ENCODE measurements at regions not wholly inside any gene's neighbourhood (a gene's known extent, or its start where the extent isn't known, plus 50 kb on each side); places are given as distances from the start of the nearest gene placed in this dataset.
"Not testable (repeated sequence)": the region's sequence is repeated elsewhere in the genome, so short reads cannot be mapped to it uniquely, and the experiment has no call there.

DNA sequence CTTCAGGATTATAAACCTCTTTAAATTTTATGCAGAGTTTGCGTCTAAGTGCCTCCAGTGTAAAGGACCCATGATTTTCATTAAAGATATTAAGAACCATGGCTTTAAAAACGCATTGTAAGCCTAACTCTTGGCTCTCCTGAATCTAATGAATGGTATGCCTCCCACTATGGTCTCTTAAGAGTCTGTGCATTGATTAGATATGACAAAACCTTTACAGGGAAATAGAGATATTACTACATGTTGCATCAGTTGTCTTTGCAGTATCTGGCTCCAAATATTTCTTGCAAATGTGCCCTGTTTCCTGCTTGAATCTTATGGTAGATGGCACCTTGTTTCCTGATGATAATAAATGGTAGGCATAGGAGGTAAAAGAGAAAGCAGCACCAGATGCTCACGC, 189.3 kb upstream of the FSHR start:
- TF ChIP-seq, protein P1, sequence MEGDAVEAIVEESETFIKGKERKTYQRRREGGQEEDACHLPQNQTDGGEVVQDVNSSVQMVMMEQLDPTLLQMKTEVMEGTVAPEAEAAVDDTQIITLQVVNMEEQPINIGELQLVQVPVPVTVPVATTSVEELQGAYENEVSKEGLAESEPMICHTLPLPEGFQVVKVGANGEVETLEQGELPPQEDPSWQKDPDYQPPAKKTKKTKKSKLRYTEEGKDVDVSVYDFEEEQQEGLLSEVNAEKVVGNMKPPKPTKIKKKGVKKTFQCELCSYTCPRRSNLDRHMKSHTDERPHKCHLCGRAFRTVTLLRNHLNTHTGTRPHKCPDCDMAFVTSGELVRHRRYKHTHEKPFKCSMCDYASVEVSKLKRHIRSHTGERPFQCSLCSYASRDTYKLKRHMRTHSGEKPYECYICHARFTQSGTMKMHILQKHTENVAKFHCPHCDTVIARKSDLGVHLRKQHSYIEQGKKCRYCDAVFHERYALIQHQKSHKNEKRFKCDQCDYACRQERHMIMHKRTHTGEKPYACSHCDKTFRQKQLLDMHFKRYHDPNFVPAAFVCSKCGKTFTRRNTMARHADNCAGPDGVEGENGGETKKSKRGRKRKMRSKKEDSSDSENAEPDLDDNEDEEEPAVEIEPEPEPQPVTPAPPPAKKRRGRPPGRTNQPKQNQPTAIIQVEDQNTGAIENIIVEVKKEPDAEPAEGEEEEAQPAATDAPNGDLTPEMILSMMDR (IDR thresholded peaks at IDR 0.05; ENCODE audit: insufficient read depth, low read length): no peak
- no peak for DNase-seq (ENCODE audit: low read depth)
- no peak overlapping the region for H3K4me3 ChIP-seq (ENCODE audit: low read depth, low read length)

DNA sequence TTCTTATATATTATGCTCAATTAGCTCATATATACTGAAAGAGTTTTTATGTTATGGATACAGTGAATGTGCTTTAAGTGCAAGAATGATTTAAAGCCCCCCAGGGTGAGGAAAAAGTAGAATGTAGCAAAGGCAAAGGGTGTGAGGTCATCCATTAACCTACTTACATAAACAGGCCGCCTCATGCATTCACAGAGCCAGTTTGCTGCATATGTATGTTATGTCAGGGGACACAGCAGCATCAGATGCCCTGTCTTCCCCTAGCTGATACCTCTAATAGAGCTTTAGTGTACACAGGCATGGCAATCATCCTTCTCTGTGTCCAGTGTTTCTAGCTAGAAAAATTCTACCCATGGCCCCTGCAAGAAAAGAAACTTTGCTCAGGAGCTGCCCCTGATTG, 187.8 kb upstream of the FSHR start:
- TF ChIP-seq, protein P1 (IDR thresholded peaks at IDR 0.05; ENCODE audit: insufficient read depth, low read length): no peak
- no peak for DNase-seq (ENCODE audit: low read depth)
- no peak overlapping the region for H3K4me3 ChIP-seq (ENCODE audit: low read depth, low read length)

DNA sequence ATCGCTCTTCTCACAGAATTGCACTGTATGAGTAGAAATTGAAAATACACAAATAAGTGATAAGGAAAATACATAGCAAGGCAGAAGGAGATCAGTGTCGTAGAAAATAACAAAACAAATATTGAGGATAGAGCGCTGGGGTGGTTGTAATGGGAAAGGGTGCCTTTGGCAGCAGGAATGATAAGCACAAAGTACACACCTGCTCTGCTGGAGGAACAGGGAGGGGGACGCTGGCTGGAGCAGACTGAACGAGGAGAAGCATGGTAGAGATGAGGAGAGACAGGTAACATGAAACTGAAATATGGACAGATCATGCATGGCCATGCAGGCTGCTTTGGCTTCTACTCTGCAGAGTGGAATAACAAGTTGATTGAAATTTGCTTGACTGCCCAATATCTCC, 181.2 kb upstream of the FSHR start:
- TF ChIP-seq, protein P1 (IDR thresholded peaks at IDR 0.05; ENCODE audit: insufficient read depth, low read length): no peak
- no peak overlapping the region for H3K4me3 ChIP-seq (ENCODE audit: low read depth, low read length)
- DNase-seq (ENCODE audit: low read depth): no peak

DNA sequence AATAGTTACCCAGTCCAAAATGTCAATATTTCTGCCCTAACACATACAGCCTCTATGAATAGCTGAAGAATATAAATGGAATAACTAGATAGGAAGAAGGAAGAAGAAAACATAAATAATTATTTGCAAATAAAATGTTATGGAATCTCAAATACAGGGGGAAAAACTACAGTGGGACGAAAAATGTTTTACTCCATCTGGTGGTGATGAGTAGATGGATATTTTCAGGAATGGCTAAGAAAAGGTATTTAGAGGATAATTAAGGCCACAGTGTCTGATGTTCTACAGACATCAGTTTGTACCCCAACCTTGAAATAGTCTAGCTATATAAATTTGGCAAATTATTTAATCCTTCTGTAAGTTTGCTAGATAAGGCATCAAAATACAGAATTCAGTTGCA, 178.1 kb upstream of the FSHR start:
- TF ChIP-seq, protein P1 (IDR thresholded peaks at IDR 0.05; ENCODE audit: insufficient read depth, low read length): no peak
- no peak for DNase-seq (ENCODE audit: low read depth)
- no peak overlapping the region for H3K4me3 ChIP-seq (ENCODE audit: low read depth, low read length)

DNA sequence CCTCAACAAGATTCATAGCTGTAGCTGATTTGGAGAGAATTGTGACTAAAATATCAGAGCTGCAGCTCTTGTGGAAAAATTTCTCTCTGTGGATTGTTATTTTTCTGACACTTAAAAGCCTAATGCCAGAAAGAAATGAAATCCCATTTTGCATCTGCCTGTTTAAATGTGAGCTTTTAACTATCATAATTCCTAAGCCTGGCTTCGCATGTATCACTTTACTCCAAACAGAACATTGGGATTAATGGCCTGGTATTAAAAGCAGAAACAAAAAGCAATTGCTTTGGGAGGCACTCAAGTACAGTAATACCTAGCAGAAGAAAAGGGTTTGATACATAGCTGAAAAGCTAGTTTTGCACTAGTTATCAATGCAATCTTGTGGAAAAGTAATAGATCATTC, 164.2 kb upstream of the FSHR start:
- TF ChIP-seq, protein P1 (IDR thresholded peaks at IDR 0.05; ENCODE audit: insufficient read depth, low read length): no peak
- DNase-seq (ENCODE audit: low read depth): no peak
- no peak overlapping the region for H3K4me3 ChIP-seq (ENCODE audit: low read depth, low read length)

DNA sequence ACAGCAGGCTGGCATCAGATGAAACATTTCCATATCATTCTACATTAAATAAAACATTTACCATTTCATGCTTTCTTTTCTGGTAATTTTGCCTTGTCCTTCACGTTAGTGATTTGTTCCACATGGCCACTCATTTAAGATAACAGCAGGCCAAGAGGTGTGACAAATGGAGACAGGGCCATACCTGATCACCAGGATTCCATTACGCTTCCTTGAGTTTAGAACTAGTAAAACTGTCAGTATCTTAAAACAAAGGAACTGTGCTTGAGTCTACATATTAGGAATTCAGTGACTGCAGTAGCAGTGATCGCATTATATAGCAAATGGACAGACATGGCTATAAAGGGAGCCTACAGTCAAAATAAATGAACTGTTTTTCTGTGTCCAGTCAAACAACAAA, 155.1 kb upstream of the FSHR start:
- TF ChIP-seq, protein P1 (IDR thresholded peaks at IDR 0.05; ENCODE audit: insufficient read depth, low read length): no peak
- H3K4me3 ChIP-seq (ENCODE audit: low read depth, low read length): no peak overlapping the region
- DNase-seq (ENCODE audit: low read depth): no peak

DNA sequence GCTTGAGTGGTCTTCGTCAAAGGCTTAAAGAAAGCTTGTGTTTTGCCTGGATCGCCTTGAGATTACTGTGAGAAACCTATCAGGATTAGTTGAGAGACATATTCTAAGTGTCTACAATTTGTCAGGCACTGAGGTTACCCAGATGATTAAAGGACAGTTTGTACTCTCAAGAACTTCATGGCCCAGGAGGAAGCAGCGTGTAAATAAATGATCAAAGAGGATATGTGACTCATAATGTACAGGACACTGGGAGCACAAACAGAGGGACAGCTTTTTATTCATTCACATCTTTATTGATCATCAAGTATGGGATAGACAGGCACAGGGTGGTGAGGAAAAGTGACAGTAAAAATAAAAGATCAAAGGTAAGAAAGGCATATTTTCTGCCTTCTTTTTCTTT, 152.6 kb upstream of the FSHR start:
- TF ChIP-seq, protein P1 (IDR thresholded peaks at IDR 0.05; ENCODE audit: insufficient read depth, low read length): no peak
- DNase-seq (ENCODE audit: low read depth): no peak

DNA sequence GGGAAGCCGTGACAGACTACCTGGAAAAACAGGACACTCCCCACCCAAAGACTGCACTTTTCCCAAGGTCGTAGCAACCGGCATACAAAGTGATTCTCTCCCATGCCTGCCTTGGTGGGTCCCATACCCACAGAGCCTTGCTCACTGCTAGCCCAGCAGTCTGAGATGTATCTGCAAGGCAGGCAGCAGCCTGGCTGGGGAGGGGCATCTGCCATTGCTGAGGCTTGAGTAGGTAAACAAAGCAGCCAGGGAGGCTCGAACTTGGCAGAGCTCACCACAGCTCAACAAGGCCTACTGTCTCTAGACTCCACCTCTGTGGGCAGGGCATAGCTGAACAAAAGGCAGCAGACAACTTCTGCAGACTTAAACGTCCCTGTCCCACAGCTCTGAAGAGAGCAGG, 144.4 kb upstream of the FSHR start:
- not testable (repeated sequence) for H3K4me3 ChIP-seq (ENCODE audit: low read depth, low read length); DNase-seq (ENCODE audit: low read depth)

More for the DNA sequence above, 152.6 kb upstream of the FSHR start:
- H3K4me3 ChIP-seq (ENCODE audit: low read depth, low read length): no peak overlapping the region

All from fibroblast of the aortic adventitia (primary cell).